Transverse colon (tissue), 4 donors: ENCODE measurements at regions not wholly inside any gene's neighbourhood (a gene's known extent, or its start where the extent isn't known, plus 50 kb on each side); places are given as distances from the start of the nearest gene placed in this dataset.

Experiments used
- DNase-seq: peaks from one replicate; pipeline ENCODE4 v3.0.0-alpha.2; 2019
- H3K27ac ChIP-seq, 4 donors: fragments of 200-600 bp; sonication (generic); 2 replicates each; pipeline ENCODE4 v1.5.1; 2016 to 2018; ENCODE audit warnings: inconsistent platforms in 4 of 4
- H3K27me3 ChIP-seq: fragments of 200-600 bp; sonication (generic); 2 replicates; pipeline ENCODE4 v1.5.1; 2017; ENCODE audit warnings: inconsistent platforms
- H3K36me3 ChIP-seq, 4 donors: fragments of 200-600 bp; sonication (generic); 2 replicates each; pipeline ENCODE4 v1.5.1; 2017 to 2019; ENCODE audit warnings: inconsistent platforms in 4 of 4
- H3K4me1 ChIP-seq, 4 donors: fragments of 200-600 bp; sonication (generic); 2 replicates each; pipeline ENCODE4 v1.5.1; 2017 to 2020; ENCODE audit warnings: inconsistent platforms in 4 of 4
- H3K4me3 ChIP-seq, 4 donors: fragments of 200-600 bp; sonication (generic); 1 replicate in 1 of 4; 2 replicates in 3 of 4; pipeline versions ENCODE4 v1.5.1 to v1.6.1; 2017 to 2019; ENCODE audit warnings: inconsistent platforms in 4 of 4
- H3K9me3 ChIP-seq, 2 donors: fragments of 200-600 bp; sonication (generic); 2 replicates each; pipeline ENCODE4 v1.5.1; 2017 to 2019; ENCODE audit warnings: inconsistent platforms in 2 of 2
- EP300 ChIP-seq: sonication (generic); formaldehyde crosslinking; IDR thresholded peaks from one replicate; pipeline ENCODE4 v1.6.1; 2017; ENCODE audit warnings: antibody characterized with exemption, low read depth
- POLR2A ChIP-seq: fragments of 450-650 bp; IDR thresholded peaks from one replicate; pipeline ENCODE4 v1.6.1; 2016; ENCODE audit warnings: antibody characterized with exemption, mild to moderate bottlenecking, moderate library complexity
- POLR2AphosphoS5 ChIP-seq, 3 donors: sonication (generic); formaldehyde crosslinking; IDR thresholded peaks; one replicate each; pipeline ENCODE4 v1.6.1; 2016; ENCODE audit warnings: antibody characterized with exemption in 3 of 3
- WGBS, 2 donors: methylation state at CpG; one replicate each; pipeline ENCODE4 v1.1.5; 2018; ENCODE audit warnings: low coverage in 1 of 2; 5-methylcytosine and 5-hydroxymethylcytosine counted together
- in situ Hi-C, 4 donors: fragments of 200-750 bp; cut with MboI; loops; one replicate each; pipeline versions ENCODE4 v1.15.0 to v1.15.1; 2017; ENCODE audit warnings: low sequenced_read_pairs in 3 of 4, low pct_ligation_motif_present in 1 of 4, low pct_unique_long_range_greater_than_20kb in 1 of 4
- intact Hi-C: fragments of 100-400 bp; cut with DNase I; formaldehyde crosslinking; loops from one replicate; pipeline ENCODE4 v1.15.1; 2023; ENCODE audit warnings: low total_unique reads
- TF ChIP-seq, protein P1 (sequence below), 5 experiments: fragments of 200-600 bp in 3 of 5; fragments of 450-650 bp in 2 of 5; sonication (generic) in 3 of 5; IDR thresholded peaks; 1 replicate in 2 of 5; 2 replicates in 3 of 5; pipeline ENCODE4 v1.5.1; 2016 to 2017; ENCODE audit warnings: antibody characterized with exemption in 5 of 5, inconsistent platforms in 3 of 5, mild to moderate bottlenecking in 2 of 5, moderate library complexity in 1 of 5

DNA sequence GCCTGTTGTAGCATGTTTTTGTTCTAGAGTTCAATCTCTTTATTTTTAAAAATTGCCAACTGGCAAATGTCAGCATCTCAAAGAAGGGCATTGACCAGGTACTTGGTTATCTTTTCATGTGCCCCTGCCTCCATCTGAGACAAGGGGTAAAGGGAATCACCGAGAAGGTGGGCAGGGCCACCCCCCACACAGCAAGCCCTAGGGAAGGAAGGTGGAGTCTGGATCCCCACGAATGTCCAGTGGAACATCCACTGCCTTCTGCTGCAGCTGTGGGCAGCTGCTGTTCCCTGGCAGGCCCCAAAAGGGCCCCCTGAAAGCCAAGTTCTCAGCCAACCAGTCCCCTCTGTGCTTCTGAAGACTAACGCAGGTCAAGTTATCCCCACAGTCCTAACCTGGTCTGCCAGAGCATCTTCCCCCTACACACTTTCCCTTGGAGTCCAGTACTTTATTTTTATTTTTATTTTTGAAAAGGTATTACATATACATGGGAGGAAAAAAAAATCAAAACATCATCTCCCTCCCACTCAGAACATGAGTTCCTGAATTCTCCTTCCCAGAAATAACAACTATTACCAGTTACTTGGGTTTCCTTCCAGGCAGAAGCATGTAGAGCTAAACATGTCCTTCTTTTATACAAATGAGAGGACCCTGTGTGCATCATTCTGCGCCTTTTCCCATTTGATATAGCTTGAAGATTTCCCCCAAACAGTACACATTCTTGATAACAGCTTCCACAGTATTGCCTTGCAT, 253.7 kb downstream of the MAFB start:
- no peak for TF ChIP-seq POLR2AphosphoS5 (IDR thresholded peaks at IDR 0.05)
- no peak for TF ChIP-seq EP300
- TF ChIP-seq POLR2A: no peak
- TF ChIP-seq, protein P1, sequence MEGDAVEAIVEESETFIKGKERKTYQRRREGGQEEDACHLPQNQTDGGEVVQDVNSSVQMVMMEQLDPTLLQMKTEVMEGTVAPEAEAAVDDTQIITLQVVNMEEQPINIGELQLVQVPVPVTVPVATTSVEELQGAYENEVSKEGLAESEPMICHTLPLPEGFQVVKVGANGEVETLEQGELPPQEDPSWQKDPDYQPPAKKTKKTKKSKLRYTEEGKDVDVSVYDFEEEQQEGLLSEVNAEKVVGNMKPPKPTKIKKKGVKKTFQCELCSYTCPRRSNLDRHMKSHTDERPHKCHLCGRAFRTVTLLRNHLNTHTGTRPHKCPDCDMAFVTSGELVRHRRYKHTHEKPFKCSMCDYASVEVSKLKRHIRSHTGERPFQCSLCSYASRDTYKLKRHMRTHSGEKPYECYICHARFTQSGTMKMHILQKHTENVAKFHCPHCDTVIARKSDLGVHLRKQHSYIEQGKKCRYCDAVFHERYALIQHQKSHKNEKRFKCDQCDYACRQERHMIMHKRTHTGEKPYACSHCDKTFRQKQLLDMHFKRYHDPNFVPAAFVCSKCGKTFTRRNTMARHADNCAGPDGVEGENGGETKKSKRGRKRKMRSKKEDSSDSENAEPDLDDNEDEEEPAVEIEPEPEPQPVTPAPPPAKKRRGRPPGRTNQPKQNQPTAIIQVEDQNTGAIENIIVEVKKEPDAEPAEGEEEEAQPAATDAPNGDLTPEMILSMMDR (IDR thresholded peaks at IDR 0.05): no peak
- 77 to 90% methylated on average over 2 to 4 of the region's 4 CpGs for WGBS, 2 donors
- in situ Hi-C loops (no loop called here), intact Hi-C loops (no loop called here)
- H3K4me1 ChIP-seq: no peaks in the 10 kb centered on the region
- no peaks in the 10 kb centered on the region for H3K36me3 ChIP-seq
- H3K27me3 ChIP-seq: no peaks in the 10 kb centered on the region
- H3K4me3 ChIP-seq: no peak overlapping the region
- no peak for DNase-seq
- H3K27ac ChIP-seq: no peak overlapping the region
- H3K9me3 ChIP-seq: no peaks in the 10 kb centered on the region

DNA sequence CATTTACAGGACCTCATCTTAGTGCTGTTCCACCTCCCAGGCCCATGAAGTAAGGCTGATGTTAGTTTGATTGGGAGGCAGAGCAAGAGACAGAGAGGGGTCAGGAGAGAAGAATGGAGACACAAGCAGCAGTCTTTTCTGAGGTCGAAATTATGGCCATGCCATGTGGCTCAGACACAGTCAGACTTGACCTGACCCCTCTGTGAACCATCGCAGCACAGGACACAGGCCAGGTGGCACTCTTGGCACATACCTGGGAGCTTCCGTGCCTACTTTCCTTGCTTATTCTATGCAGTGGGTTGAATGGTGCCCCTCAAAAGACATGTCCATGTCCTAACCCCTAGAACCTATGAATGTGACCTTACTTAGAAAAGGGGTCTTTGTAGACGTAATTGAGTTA, 254.9 kb downstream of the MAFB start:
- H3K27me3 ChIP-seq: no peaks in the 10 kb centered on the region
- no peak for DNase-seq
- WGBS, 2 donors: 79 to 83% methylated on average over 1 to 4 of the region's 4 CpGs
- H3K9me3 ChIP-seq: no peaks in the 10 kb centered on the region
- no peaks in the 10 kb centered on the region for H3K4me1 ChIP-seq
- intact Hi-C loops: no loop called here
- TF ChIP-seq EP300: no peak
- TF ChIP-seq, protein P1 (IDR thresholded peaks at IDR 0.05): no peak
- TF ChIP-seq POLR2AphosphoS5 (IDR thresholded peaks at IDR 0.05): no peak
- TF ChIP-seq POLR2A: no peak
- in situ Hi-C loops: no loop called here
- no peak overlapping the region for H3K4me3 ChIP-seq
- H3K27ac ChIP-seq: no peak overlapping the region
- no peaks in the 10 kb centered on the region for H3K36me3 ChIP-seq

DNA sequence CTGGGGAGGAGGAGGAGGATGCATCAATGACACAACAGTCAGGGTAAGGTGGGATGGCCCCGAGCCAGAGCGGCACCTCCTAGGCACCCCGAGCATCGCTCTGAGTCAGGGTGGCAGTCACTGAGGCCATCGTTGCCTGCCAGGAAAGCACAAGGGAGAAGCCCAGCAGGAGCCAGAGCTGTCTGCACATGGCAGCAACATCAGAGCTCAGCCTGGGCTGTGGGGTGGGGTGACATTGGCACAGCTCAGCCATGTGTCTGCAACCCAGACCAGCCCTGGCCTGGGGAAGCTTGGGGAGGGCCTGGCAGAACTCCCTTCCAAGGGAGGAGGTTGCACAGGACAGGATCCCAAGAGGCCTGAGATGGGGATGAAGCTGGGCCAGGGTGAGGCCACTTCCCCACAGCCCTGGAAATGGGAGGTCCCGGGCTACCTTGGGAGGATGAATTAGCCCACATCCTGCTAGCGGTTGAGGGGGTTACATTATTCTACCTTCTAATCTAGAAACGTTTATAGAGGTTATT, 255.6 kb downstream of the MAFB start:
- TF ChIP-seq EP300 (no peak), POLR2AphosphoS5 (IDR thresholded peaks at IDR 0.05) (no peak), POLR2A (no peak)
- TF ChIP-seq, protein P1 (IDR thresholded peaks at IDR 0.05): no peak
- no peak overlapping the region for H3K27ac ChIP-seq
- in situ Hi-C loops (no loop called here), intact Hi-C loops (no loop called here)
- no peaks in the 10 kb centered on the region for H3K36me3 ChIP-seq
- no peak for DNase-seq
- no peaks in the 10 kb centered on the region for H3K27me3 ChIP-seq
- WGBS, 2 donors: 63 to 80% methylated on average over 3 to 8 of the region's 8 CpGs
- H3K9me3 ChIP-seq: no peaks in the 10 kb centered on the region
- no peaks in the 10 kb centered on the region for H3K4me1 ChIP-seq
- no peak overlapping the region for H3K4me3 ChIP-seq

DNA sequence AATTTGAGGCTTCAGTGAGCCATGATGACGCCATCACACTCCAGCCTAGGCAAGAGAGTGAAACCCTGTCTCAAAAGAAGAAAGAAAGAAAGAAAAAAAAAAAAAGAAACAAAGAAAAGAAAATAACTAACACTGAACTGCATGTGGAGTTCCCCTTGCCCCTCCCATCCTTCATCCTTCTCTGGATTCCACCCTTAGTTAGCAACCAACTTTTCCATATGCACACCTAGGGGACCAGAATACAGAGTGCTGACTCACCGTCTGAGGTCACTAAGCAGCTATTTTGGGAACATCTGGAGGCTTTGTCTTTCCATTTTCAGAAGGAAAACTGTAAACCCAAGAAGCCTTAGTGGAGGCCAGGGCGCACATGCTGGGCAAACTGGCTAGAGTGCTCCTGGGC, 257.4 kb downstream of the MAFB start:
- DNase-seq: no peak
- Histone ChIP-seq H3K4me3 (no peak overlapping the region), H3K4me1 (no peaks in the 10 kb centered on the region), H3K27me3 (no peaks in the 10 kb centered on the region), H3K27ac (no peak overlapping the region), H3K36me3 (no peaks in the 10 kb centered on the region), H3K9me3 (no peaks in the 10 kb centered on the region)
- intact Hi-C loops: no loop called here
- TF ChIP-seq POLR2A (no peak), POLR2AphosphoS5 (IDR thresholded peaks at IDR 0.05) (no peak), EP300 (no peak)
- TF ChIP-seq, protein P1 (IDR thresholded peaks at IDR 0.05): no peak
- in situ Hi-C loops: no loop called here
- WGBS, 2 donors: 40 to 78% methylated on average over 1 to 3 of the region's 3 CpGs
